SJCRH30 (cell line): ENCODE measurements at regions not wholly inside any gene's neighbourhood (a gene's known extent, or its start where the extent isn't known, plus 50 kb on each side); places are given as distances from the start of the nearest gene placed in this dataset.
"Not testable (repeated sequence)": the region's sequence is repeated elsewhere in the genome, so short reads cannot be mapped to it uniquely, and the experiment has no call there.

Experiments
- DNase-seq, 2 experiments: peaks; one replicate each; pipeline ENCODE4 v3.0.0-alpha.2; 2015 to 2020
- H3K27ac ChIP-seq: fragments of 250-450 bp; sonication (Bioruptor Pico); 2 replicates; pipeline ENCODE4 v1.5.1; 2020; ENCODE audit warnings: mild to moderate bottlenecking, moderate library complexity
- H3K27me3 ChIP-seq: fragments of 250-450 bp; sonication (Bioruptor Pico); 2 replicates; pipeline ENCODE4 v1.5.1; 2020; ENCODE audit warnings: mild to moderate bottlenecking, moderate library complexity
- H3K36me3 ChIP-seq: fragments of 250-450 bp; sonication (Bioruptor Pico); 2 replicates; pipeline ENCODE4 v1.5.1; 2020; ENCODE audit warnings: mild to moderate bottlenecking, moderate library complexity
- H3K4me1 ChIP-seq: fragments of 250-450 bp; sonication (Bioruptor Pico); 2 replicates; pipeline ENCODE4 v1.5.1; 2020; ENCODE audit warnings: mild to moderate bottlenecking, moderate library complexity
- H3K4me3 ChIP-seq: fragments of 250-450 bp; sonication (Bioruptor Pico); 2 replicates; pipeline ENCODE4 v1.5.1; 2020; ENCODE audit warnings: mild to moderate bottlenecking, moderate library complexity
- H3K9me3 ChIP-seq: fragments of 250-450 bp; sonication (Bioruptor Pico); replicated peaks from 2 replicates; pipeline ENCODE4 v1.5.1; 2020; ENCODE audit warnings: mild to moderate bottlenecking, moderate library complexity

DNA sequence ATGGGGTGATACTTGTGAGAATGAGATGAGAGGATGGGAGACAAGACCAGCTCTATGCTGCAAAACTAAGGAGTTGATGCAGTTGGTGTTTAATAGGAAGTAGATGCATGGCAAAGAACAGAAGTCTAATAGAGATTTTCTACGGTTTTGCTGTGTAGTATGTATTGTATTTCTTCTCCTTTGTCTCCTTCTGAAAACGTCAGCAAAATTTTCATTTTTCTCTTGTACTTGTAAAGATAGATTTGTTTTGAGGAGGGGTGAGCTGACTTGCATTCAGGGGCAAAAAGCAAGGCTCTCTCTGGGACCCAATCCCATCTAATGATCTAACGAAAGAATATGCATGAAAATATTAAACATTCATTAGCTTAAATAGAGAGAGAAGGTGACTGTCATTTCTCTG is 94.6 kb upstream of the NANOGP8 start:
- Histone ChIP-seq H3K36me3 (no peaks in the 10 kb centered on the region), H3K27me3 (no peaks in the 10 kb centered on the region), H3K4me1 (no peaks in the 10 kb centered on the region), H3K4me3 (no peak overlapping the region), H3K9me3 (no peaks in the 10 kb centered on the region), H3K27ac (no peak overlapping the region)
- DNase-seq = no peak

DNA sequence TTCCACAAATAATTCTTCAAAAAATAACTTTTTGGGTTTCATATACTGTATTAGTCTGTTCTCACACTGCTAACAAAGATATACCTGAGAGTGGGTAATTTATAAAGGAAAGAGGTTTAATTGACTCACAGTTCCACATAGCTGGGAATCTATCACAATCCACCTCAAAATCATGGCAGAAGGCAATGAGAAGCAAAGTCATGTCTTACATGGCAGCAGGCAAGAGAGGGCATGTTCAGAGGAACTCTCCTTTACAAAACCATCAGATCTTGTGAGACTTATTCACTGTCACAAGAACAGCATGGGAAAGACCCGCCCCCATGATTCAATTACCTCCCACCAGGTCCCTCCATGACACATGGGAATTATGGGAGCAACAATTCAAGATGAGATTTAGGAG is 93.1 kb upstream of the NANOGP8 start:
- H3K27ac ChIP-seq, H3K27me3 ChIP-seq, H3K36me3 ChIP-seq, H3K4me3 ChIP-seq, H3K9me3 ChIP-seq, H3K4me1 ChIP-seq, DNase-seq: not testable (repeated sequence)

DNA sequence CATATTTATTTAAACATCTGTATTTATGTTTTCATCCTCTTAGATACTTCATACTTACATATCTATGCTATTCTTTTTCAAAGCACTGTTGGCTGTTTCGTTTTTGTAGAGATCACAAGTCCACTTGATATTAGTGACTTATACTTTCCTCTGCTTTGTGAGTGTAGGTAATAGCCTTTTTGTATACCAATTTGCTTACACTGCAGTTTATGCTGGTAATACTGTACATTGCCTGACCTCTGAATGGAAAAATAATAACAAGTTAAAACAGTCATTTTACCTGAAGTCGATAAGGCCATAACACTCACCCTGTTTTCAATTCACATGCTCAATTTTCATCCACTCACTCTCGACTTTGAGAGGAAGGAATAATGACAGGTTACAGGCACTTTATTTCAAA is 89.9 kb upstream of the NANOGP8 start:
- Histone ChIP-seq H3K36me3 (no peaks in the 10 kb centered on the region), H3K9me3 (no peaks in the 10 kb centered on the region), H3K27me3 (0 out of 2 replicates have a peak, but pooled peaks cover 2% of the 10 kb centered on the region), H3K4me3 (no peak overlapping the region), H3K27ac (no peak overlapping the region), H3K4me1 (no peaks in the 10 kb centered on the region)
- no peak for DNase-seq

DNA sequence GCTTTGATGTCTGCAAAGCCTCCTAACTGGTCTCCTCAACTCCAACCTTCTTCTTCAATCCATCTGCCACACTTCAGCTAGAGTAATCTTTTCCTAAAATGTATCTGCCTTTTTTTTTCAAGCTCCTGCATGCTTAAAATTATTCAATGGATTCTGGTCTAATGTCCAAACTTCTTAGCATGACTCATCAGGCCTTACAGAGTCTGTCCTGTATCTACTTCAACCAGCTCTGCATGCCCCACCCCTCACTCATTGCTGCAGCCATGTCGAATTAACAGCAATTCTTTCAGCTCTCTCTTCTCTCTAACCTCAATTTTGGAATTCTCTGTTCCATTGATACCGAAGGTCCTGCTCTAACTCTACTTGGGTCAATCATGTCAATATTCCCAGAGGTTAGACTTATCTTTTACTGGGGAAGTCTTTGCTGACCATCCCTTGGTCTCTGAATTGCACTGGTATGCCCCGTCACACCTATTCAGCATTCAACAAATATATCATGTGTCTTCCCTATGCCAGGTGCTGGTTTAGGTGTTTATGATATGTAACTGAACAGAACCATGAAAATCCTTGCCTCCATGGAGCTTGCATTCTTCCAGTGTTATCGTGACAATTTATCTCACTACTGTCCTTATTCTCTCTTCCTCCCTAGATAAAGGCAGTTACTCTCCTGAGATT is 88.5 kb upstream of the NANOGP8 start:
- no peaks in the 10 kb centered on the region for H3K9me3 ChIP-seq
- no peak for DNase-seq
- H3K4me1 ChIP-seq = no peaks in the 10 kb centered on the region
- H3K27ac ChIP-seq = no peak overlapping the region
- H3K4me3 ChIP-seq = no peak overlapping the region
- H3K36me3 ChIP-seq = no peaks in the 10 kb centered on the region
- 0 out of 2 replicates have a peak, but pooled peaks cover 5% of the 10 kb centered on the region for H3K27me3 ChIP-seq

DNA sequence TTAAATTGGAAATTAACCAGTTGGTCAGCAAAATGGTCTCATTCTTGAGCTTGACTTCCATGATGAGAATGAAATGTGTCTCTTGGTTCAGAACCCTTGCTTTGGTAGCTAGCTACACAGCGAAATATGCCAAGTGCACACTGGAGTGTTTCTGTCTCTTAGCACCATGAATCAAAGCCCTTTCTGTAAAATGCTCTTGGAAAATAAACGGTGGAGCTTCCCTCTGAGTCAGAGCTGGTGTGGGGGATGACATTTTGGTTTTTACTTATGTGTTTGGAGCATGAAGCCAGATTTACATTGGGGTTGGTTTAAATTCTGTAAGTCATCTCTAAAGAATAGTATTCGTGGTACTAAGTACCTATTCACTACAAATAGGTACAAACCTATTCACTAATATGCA is 85.1 kb upstream of the NANOGP8 start:
- 0 out of 2 replicates have a peak, but pooled peaks cover 5% of the 10 kb centered on the region for H3K27me3 ChIP-seq
- 0 out of 2 replicates have a peak, but pooled peaks cover 3% of the 10 kb centered on the region for H3K4me1 ChIP-seq
- no peak for DNase-seq
- no peak overlapping the region for H3K27ac ChIP-seq
- no peak overlapping the region for H3K4me3 ChIP-seq
- H3K9me3 ChIP-seq = no peaks in the 10 kb centered on the region
- H3K36me3 ChIP-seq = no peaks in the 10 kb centered on the region

DNA sequence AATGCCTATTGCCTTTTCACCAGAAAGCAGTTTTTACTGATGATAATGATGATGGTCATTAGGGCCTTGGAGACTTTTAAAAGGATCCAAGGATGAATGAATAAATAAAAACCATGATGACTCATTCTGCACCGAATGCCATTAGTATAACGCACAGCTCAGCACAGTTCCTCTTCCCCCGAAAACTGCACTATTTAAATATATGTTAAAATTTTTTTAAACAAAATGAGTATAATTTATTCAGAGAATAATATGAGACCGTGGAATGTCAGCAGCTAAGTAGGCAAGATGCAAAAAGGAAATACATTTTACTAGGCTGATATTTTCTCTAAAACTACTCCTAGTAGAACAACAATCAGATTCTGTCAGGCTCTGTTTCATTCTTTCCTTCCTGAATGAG is 83.4 kb upstream of the NANOGP8 start:
- 0 out of 2 replicates have a peak, but pooled peaks cover 3% of the 10 kb centered on the region for H3K4me1 ChIP-seq
- no peak overlapping the region for H3K4me3 ChIP-seq
- H3K36me3 ChIP-seq = no peaks in the 10 kb centered on the region
- DNase-seq = no peak
- no peak overlapping the region for H3K27ac ChIP-seq
- 0 out of 2 replicates have a peak, but pooled peaks cover 5% of the 10 kb centered on the region for H3K27me3 ChIP-seq
- H3K9me3 ChIP-seq = no peaks in the 10 kb centered on the region

DNA sequence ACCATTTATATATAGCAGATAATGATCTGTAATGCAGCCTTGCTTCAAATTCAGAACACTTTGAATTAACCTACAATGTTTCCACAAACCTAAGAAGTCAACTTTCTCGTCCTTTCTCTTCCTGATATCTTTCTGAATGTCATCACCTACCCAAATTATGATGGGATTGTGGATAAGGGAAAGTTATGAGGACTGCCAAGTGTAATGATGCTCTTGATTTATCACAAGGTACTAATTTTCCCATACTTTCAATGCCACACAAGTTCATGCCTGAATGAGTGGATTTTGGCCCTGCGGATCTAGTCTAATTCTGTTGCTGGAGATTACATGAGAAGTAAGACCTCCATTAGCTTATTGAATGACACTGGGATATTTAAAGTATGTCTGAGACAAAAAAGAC is 82.6 kb upstream of the NANOGP8 start:
- Histone ChIP-seq H3K4me1 (0 out of 2 replicates have a peak, but pooled peaks cover 3% of the 10 kb centered on the region), H3K36me3 (no peaks in the 10 kb centered on the region), H3K27me3 (0 out of 2 replicates have a peak, but pooled peaks cover 5% of the 10 kb centered on the region), H3K4me3 (no peak overlapping the region), H3K27ac (no peak overlapping the region), H3K9me3 (no peaks in the 10 kb centered on the region)
- no peak for DNase-seq

DNA sequence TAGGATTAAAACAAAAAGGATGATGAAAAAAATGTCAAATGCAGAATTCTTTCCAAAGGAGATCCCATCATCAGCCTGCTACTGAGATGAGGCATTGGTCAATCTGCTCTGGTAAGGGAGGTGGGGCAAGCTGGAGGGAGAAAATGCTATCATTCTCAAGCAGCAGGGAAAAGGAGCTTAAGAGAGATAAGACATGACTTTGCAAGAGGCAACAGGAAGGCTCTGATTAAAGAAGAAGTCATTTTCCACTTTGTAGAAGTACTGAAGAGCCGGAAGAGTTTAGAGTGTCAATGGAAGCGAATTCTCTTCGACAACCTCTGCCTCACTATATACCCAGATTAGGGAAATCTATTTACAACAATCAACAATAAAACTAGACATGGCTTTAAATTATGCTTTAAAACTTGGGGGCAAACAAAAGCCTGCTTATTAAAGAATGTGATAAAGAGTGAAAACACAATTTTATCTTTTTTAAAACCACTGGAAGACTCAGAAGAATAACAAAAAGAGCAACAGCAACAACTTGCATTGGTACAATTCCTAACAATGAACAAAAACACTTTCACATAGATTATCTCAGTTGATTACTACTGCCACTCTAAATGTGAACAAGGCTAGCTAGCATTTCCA is 81.8 kb upstream of the NANOGP8 start:
- 0 out of 2 replicates have a peak, but pooled peaks cover 3% of the 10 kb centered on the region for H3K4me1 ChIP-seq
- no peaks in the 10 kb centered on the region for H3K9me3 ChIP-seq
- H3K36me3 ChIP-seq = no peaks in the 10 kb centered on the region
- no peak for DNase-seq
- H3K27ac ChIP-seq = no peak overlapping the region
- no peak overlapping the region for H3K4me3 ChIP-seq
- H3K27me3 ChIP-seq = 0 out of 2 replicates have a peak, but pooled peaks cover 5% of the 10 kb centered on the region

DNA sequence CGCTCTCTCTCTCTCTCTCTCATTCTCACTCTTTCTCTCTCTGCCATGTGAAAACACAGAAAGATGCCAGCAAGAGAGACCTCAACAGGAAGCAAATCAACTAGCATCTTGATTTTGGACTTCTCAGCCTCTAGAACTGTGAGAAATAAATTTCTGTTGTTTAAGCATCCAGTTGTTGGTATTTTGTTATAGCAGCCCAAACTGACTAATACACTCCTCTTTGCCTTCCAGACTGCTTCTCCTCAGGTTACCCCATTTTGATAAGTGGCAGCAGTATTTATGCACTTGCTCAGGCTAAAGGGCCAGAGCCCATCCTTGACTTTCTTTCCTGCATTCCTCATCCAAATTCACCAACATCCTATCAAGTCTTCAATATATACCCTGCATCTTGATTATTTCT is 76.6 kb upstream of the NANOGP8 start:
- no peak for DNase-seq
- Histone ChIP-seq H3K36me3 (no peaks in the 10 kb centered on the region), H3K4me1 (no peaks in the 10 kb centered on the region), H3K27me3 (peaks cover 1% of the 10 kb centered on the region; the same call in 1 of the 2 replicates), H3K27ac (no peak overlapping the region), H3K9me3 (no peaks in the 10 kb centered on the region), H3K4me3 (no peak overlapping the region)

DNA sequence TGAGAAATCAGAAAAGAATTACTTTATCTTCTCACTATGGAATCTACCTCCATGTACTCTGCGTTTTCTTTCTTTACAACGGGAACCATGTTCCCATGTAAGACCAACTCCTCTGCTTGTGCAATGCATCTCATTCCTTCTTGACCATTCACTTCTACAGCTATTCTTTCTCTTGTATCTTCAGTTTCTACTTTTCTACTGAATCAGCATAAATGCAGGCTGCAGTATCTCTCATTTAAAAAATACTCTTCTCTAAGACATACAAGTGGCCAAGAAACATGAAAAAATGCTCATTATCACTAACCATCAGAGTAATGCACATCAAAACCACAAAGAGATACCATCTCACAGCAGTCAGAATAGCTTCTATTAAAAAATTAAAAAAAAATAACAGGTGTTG is 74.1 kb upstream of the NANOGP8 start:
- no peak overlapping the region for H3K27ac ChIP-seq
- DNase-seq = no peak
- H3K4me3 ChIP-seq = no peak overlapping the region
- no peaks in the 10 kb centered on the region for H3K9me3 ChIP-seq
- H3K27me3 ChIP-seq = peaks cover 6% of the 10 kb centered on the region; the same call in 1 of the 2 replicates
- no peaks in the 10 kb centered on the region for H3K36me3 ChIP-seq
- H3K4me1 ChIP-seq = no peaks in the 10 kb centered on the region

DNA sequence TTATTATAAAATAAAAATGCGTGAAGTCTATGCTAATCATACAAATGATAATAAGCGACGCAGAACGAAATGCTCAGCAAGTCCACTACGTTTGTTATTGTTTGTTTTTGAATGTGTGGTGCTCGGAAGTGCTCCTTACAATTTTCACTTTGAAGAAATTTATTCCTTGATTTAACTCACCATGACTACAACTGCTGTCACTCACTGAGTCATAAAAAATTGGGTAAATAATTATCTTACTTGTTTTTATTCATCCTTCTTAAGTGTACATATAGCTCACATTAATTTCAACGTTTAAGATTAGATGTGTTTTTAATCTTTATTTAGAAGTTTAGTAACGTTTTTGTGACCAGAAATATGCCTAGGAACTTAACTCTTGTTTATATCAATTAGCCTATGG is 66.7 kb upstream of the NANOGP8 start:
- Histone ChIP-seq H3K36me3 (no peaks in the 10 kb centered on the region), H3K4me3 (no peak overlapping the region), H3K27me3 (0 out of 2 replicates have a peak, but pooled peaks cover 6% of the 10 kb centered on the region), H3K4me1 (no peaks in the 10 kb centered on the region), H3K27ac (no peak overlapping the region), H3K9me3 (no peaks in the 10 kb centered on the region)
- DNase-seq = no peak

DNA sequence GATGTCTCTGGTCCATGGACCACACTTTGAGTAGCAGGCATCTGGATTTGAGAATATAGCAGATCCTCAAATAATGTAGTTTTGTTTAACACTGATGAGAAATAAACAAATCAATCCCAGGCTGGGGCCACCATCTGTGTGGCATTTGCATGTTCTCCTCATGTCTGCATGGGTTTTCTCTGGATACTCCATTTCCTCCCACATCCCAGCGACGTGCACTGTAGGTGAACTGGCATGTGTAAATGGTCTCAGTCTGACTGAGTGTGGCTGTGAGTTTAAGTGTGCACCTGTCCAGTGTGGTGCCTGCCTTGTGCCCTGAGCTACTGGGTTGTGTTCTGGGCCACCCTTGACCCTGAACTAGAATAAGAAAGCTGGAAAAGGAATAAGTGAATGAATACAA is 66.3 kb upstream of the NANOGP8 start:
- no peak overlapping the region for H3K4me3 ChIP-seq
- H3K36me3 ChIP-seq = no peaks in the 10 kb centered on the region
- H3K9me3 ChIP-seq = no peaks in the 10 kb centered on the region
- H3K27ac ChIP-seq = no peak overlapping the region
- DNase-seq = no peak
- no peaks in the 10 kb centered on the region for H3K4me1 ChIP-seq
- H3K27me3 ChIP-seq = 0 out of 2 replicates have a peak, but pooled peaks cover 2% of the 10 kb centered on the region

DNA sequence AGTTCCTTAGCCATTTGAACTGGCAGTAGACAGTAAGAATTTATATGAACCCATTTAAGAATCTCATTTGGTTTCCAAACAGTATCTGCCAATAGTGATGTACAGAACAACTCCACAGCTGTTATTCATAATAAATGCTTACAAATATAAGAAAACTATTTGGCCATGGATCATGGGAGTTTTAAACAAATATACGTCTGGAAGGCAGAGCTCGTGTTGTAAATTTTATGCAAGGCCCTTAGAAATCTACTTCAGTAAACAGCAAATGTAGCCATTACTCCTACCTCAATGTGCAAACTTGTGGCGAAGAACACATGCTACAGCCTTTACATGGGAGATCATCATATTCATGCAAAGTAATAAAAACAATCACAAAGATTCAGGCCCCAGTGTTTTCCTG is 65.3 kb upstream of the NANOGP8 start:
- Histone ChIP-seq H3K4me3 (no peak overlapping the region), H3K36me3 (no peaks in the 10 kb centered on the region), H3K27ac (no peak overlapping the region), H3K27me3 (no peaks in the 10 kb centered on the region), H3K9me3 (no peaks in the 10 kb centered on the region), H3K4me1 (no peaks in the 10 kb centered on the region)
- DNase-seq = no peak

DNA sequence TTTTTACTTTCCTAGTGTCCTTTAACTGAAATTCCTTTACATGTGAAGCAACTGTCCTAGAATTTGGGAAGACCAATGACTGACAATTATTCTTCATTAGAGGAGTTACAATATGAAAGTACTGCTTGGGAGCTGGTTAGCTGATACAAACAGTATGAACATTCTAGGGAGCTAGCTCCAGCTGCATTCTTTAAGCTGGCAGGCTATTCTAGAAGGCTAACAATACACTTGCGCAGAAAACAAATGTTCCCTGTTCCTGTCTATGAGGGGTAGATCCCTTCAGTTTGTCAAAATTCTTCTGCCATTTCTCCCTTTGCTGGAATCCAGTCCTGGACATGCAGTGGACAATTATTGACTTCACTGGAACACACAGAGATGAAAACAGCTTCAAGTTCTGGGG is 60.2 kb upstream of the NANOGP8 start:
- no peaks in the 10 kb centered on the region for H3K4me1 ChIP-seq
- no peaks in the 10 kb centered on the region for H3K27me3 ChIP-seq
- no peak overlapping the region for H3K4me3 ChIP-seq
- no peak overlapping the region for H3K27ac ChIP-seq
- no peaks in the 10 kb centered on the region for H3K36me3 ChIP-seq
- no peak for DNase-seq
- no peaks in the 10 kb centered on the region for H3K9me3 ChIP-seq

DNA sequence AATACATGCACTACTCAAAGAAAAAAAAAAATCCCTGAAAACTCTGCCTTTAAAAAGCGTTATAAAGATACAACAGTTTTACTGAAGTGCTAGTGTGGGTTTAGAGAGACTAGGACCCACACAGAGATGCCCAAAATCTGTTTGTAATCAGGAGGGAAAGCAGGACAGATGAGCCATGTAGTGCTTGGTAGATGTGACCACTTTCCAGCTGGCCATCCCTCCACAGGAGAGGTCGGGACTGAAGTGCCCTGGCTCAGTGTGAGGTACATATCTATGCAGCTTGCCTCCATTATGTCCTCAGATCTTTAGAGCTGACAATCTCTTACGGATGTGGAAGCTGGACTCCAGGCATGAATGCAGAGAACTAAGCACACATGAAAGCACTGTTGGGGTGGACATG is 57.5 kb upstream of the NANOGP8 start:
- Histone ChIP-seq H3K4me3 (no peak overlapping the region), H3K4me1 (no peaks in the 10 kb centered on the region), H3K36me3 (no peaks in the 10 kb centered on the region), H3K27me3 (no peaks in the 10 kb centered on the region), H3K9me3 (no peaks in the 10 kb centered on the region), H3K27ac (no peak overlapping the region)
- DNase-seq = no peak
